ENCODE measurements at regions not wholly inside any gene's neighbourhood (a gene's known extent, or its start where the extent isn't known, plus 50 kb on each side); places are given as distances from the start of the nearest gene placed in this dataset.

GRCh38 chr3:177435301-177435700 lies 238.0 kb upstream of the TBL1XR1 start:
- no peaks in the 10 kb centered on the region for H3K9me2 ChIP-seq (replicated peaks; ENCODE audit: control insufficient read depth, low read length)
- no peaks in the 10 kb centered on the region for H3K36me3 ChIP-seq (ENCODE audit: control insufficient read depth, low read length)
- H3K9me3 ChIP-seq (ENCODE audit: control insufficient read depth, insufficient read depth, low read length): no peaks in the 10 kb centered on the region
- H3K27me3 ChIP-seq (ENCODE audit: control insufficient read depth, low read length): no peaks in the 10 kb centered on the region
- H3K79me2 ChIP-seq (ENCODE audit: control insufficient read depth, low read length): no peaks in the 10 kb centered on the region
- H4K20me1 ChIP-seq (ENCODE audit: control insufficient read depth, insufficient read depth, low read depth, low read length): no peaks in the 10 kb centered on the region
- TF ChIP-seq CTCF (IDR thresholded peaks at IDR 0.05; ENCODE audit: low read depth, low read length, poor library complexity, severe bottlenecking): no peak
- no peak for TF ChIP-seq EZH2phosphoT487 (IDR thresholded peaks at IDR 0.05; ENCODE audit: borderline replicate concordance, low read length)
- H3K4me2 ChIP-seq (ENCODE audit: low read length): no peak overlapping the region
- H3F3A ChIP-seq (ENCODE audit: control insufficient read depth, insufficient read depth): no peaks in the 10 kb centered on the region
- H3K4me1 ChIP-seq (ENCODE audit: control insufficient read depth, low read length): no peaks in the 10 kb centered on the region
- H3K4me3 ChIP-seq (ENCODE audit: low read length): no peak overlapping the region
- no peak overlapping the region for H3K27ac ChIP-seq (ENCODE audit: low read depth, low read length)

- H4K20me1 ChIP-seq (ENCODE audit: control insufficient read depth, insufficient read depth, low read depth, low read length): no peaks in the 10 kb centered on the region
- no peaks in the 10 kb centered on the region for H3F3A ChIP-seq (ENCODE audit: control insufficient read depth, insufficient read depth)
- no peak overlapping the region for H3K27ac ChIP-seq (ENCODE audit: low read depth, low read length)
- H3K9me2 ChIP-seq (replicated peaks; ENCODE audit: control insufficient read depth, low read length): no peaks in the 10 kb centered on the region
- TF ChIP-seq EZH2phosphoT487 (IDR thresholded peaks at IDR 0.05; ENCODE audit: borderline replicate concordance, low read length) (no peak), CTCF (IDR thresholded peaks at IDR 0.05; ENCODE audit: low read depth, low read length, poor library complexity, severe bottlenecking) (no peak)
- no peak overlapping the region for H3K4me3 ChIP-seq (ENCODE audit: low read length)
- peaks cover 16% of the 10 kb centered on the region for H3K4me1 ChIP-seq (ENCODE audit: control insufficient read depth, low read length)
- no peak overlapping the region for H3K4me2 ChIP-seq (ENCODE audit: low read length)
- no peaks in the 10 kb centered on the region for H3K27me3 ChIP-seq (ENCODE audit: control insufficient read depth, low read length)
- H3K9me3 ChIP-seq (ENCODE audit: control insufficient read depth, insufficient read depth, low read length): no peaks in the 10 kb centered on the region
- H3K79me2 ChIP-seq (ENCODE audit: control insufficient read depth, low read length): no peaks in the 10 kb centered on the region
- no peaks in the 10 kb centered on the region for H3K36me3 ChIP-seq (ENCODE audit: control insufficient read depth, low read length)
These were observed 240.4 kb upstream of the TBL1XR1 start for GRCh38 chr3:177437513-177438337.

GRCh38 chr3:177438596-177439220 lies 241.4 kb upstream of the TBL1XR1 start:
- Histone ChIP-seq H3K9me3 (ENCODE audit: control insufficient read depth, insufficient read depth, low read length) (no peaks in the 10 kb centered on the region), H3K4me2 (ENCODE audit: low read length) (no peak overlapping the region), H3K4me1 (ENCODE audit: control insufficient read depth, low read length) (peaks cover 18% of the 10 kb centered on the region), H3K27me3 (ENCODE audit: control insufficient read depth, low read length) (no peaks in the 10 kb centered on the region), H3F3A (ENCODE audit: control insufficient read depth, insufficient read depth) (no peaks in the 10 kb centered on the region), H3K4me3 (ENCODE audit: low read length) (no peak overlapping the region), H3K9me2 (replicated peaks; ENCODE audit: control insufficient read depth, low read length) (no peaks in the 10 kb centered on the region), H3K79me2 (ENCODE audit: control insufficient read depth, low read length) (no peaks in the 10 kb centered on the region), H4K20me1 (ENCODE audit: control insufficient read depth, insufficient read depth, low read depth, low read length) (no peaks in the 10 kb centered on the region), H3K36me3 (ENCODE audit: control insufficient read depth, low read length) (no peaks in the 10 kb centered on the region), H3K27ac (ENCODE audit: low read depth, low read length) (no peak overlapping the region)
- TF ChIP-seq CTCF (IDR thresholded peaks at IDR 0.05; ENCODE audit: low read depth, low read length, poor library complexity, severe bottlenecking) (no peak), EZH2phosphoT487 (IDR thresholded peaks at IDR 0.05; ENCODE audit: borderline replicate concordance, low read length) (no peak)
